CD4-positive, alpha-beta T cell treated with Interleukin-21 for 1 hour (primary cell): ENCODE measurements at regions not wholly inside any gene's neighbourhood (a gene's known extent, or its start where the extent isn't known, plus 50 kb on each side); places are given as distances from the start of the nearest gene placed in this dataset.

ENCODE experiments used
- DNase-seq: peaks from one replicate; pipeline ENCODE4 v3.0.0-alpha.2; 2020

DNA sequence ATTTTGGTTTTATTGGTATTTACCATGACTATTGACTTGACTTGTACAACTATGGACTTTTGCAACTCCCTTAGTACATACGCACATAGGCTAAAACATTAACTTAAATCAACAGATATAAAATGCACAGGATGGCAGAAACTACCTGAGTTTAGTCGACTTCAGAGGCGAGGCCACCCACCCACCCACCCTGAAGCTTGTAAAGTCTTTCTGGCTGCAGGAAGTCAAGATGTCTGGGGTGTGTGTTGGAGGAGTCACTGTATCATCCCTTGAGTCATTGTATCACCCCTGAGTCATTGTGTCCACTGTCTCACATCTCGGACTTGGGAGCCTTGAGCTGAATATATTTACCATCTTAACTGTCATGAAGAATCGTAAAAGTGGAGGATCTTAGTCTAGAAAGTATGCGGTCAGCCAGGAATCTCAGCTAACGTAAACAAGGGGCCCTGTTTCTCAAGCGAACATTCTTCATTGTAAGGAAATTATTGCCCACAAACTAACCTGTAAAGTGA lies 140.0 kb upstream of the ST6GAL2 start:
- DNase-seq: no peak

DNA sequence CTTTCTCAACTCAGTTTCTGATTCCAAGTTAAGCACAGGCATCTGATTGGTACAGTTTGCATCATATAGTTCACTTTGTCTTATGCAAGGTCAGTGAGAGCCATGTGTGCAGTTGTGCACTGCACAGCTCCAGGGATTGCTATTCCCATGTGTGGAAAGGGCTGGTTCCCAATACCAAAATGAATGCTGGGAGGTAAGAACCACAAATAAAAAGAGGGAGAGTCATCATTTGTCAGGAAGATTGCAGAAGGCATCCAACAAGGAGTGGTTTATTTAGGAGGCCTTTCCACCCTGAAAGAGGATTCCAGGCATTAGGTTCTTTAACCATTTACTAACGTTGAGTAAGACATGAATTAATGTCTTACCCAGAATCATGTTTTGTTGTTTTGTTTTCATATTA lies 141.2 kb upstream of the ST6GAL2 start:
- no peak for DNase-seq

DNA sequence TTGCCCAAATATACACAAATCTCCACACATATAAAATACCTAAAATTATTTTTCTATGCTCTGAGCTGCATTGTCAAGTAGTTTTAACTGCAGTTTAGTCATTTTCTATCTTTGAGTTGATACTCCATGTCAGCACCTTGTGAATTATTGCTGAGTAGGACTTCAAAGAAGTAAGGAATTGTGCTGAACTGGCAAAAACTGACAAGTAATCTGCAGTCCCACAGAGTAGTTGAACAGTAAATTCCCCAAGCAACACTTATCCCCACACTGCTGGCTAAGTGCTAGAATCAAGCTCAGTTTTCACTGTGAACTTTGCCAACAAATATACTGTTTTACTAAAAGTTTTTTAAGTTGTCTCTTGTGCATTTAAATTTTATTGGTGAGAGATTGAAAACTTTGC lies 141.8 kb upstream of the ST6GAL2 start:
- no peak for DNase-seq

DNA sequence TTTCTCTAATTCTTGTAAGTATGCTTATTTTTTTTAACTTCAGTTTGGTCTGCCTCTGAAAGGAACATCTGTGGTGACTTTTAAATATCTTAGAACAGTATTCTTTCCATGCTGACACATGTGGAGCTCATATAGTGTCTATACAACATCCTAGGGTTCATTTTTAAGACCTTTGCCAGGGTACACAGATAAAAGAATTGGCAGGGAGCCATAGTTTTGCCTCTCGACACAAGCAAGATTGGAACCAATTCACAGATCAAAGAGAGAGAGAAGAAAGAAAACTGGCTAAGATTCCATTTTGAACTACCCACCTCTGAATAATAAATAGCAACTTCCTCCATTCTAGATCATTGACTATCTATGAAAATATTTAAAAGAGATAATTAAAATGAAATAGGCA lies 142.7 kb upstream of the ST6GAL2 start:
- DNase-seq: no peak

DNA sequence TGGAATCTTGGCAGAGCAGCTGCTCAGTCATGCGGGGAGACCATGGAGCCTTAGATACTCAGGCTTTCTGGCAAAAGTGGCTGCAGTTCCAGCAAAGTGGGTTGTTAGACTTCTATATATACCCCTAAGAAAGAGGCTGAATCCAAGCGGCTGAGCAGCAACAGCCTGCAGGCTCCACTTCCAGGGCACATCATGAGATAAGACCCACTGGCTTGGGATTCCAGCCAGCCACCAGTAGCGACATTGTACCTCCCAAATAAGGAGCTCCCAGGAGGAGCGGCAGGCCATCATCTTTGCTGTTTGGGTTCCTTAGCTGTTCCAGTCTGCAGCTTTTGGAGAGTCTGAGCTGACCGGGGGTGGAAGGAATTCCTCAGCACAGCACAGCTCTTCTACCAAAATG lies 150.3 kb upstream of the ST6GAL2 start:
- no peak for DNase-seq

DNA sequence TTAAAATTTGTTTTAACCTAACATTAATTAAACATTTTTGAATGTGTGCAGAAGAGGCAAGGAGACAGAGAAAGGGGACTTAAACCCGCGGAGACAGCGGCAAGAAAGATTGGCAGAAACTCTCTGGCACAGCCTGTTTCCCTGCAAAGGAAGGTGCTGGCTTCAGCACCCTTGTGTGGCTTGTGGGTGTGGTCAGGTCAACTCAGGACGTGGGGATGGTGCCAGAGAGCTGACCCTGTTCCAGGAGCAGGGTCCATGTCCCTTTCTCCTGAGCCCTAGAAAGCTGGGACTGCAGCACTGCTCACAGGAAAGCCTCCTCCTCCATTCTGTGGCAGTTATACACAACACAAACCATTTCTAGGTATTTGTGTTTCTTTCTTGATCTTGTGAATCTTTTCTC lies 176.2 kb upstream of the ST6GAL2 start:
- DNase-seq: no peak

DNA sequence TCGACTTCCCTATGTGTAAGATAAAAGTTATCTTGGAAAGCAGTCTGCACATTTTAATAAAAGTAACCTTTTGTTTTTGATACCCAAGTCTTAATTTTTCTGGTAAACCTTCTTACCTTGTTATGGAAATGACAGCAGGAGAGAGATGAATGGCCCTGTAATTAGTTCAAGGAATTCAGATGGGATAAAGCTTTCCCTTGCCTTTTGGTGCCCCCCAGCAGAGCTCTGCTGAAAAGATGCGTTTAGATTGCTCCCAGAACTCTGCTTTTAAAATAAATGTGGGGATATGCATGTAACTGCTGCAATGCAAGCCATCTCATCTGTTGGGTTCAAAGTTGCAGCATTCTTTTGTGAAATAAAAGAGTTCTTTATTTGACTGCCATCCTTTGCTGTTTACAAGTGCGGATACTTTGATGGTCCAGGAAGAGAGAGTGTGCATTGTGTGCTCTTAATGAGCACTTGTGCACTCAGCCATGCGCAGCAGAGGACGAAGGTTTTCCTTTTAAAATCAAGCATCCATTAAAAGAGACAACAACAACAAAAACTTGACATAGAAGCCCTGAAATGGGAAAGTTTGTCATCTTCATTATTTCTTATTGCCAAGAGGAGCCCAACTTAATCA lies 176.7 kb upstream of the ST6GAL2 start:
- no peak for DNase-seq

DNA sequence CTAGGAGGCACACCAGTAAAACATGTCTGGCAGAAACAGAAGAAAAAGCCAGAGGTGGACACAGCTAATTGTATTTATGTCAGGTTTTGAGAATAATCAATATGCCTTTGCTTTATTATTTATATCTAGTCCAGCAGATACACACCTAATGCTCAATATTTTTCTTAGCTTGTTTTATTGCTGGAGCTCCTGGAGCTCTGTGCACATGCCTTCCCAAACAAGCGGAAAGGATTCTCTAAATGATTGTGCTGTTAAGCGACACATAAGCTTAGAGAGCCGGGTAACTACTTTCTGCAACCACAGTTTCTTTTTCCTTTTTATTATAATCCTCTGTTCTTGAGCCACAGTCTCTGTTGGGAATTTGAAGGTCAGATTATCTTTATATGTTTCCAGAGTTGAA lies 177.3 kb upstream of the ST6GAL2 start:
- DNase-seq: no peak

DNA sequence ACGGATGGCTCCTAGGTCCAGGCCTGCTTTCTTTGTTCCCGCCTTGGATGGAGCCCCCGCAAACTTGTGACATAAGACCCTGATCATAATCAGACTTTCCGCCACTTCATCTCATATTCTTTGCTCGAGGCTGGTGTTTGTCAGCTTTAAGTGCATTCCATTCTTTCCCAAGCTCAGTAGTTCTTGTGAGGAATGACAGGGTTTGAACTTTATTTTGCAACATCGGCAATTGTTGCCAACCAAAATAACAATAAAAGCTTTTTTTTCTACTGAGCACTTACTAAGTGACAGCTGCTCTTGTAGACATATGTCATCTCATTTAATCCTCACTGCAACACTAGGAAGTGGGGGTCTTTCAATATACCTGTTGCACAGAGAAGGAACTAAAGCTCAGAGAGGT lies 178.8 kb upstream of the ST6GAL2 start:
- no peak for DNase-seq

DNA sequence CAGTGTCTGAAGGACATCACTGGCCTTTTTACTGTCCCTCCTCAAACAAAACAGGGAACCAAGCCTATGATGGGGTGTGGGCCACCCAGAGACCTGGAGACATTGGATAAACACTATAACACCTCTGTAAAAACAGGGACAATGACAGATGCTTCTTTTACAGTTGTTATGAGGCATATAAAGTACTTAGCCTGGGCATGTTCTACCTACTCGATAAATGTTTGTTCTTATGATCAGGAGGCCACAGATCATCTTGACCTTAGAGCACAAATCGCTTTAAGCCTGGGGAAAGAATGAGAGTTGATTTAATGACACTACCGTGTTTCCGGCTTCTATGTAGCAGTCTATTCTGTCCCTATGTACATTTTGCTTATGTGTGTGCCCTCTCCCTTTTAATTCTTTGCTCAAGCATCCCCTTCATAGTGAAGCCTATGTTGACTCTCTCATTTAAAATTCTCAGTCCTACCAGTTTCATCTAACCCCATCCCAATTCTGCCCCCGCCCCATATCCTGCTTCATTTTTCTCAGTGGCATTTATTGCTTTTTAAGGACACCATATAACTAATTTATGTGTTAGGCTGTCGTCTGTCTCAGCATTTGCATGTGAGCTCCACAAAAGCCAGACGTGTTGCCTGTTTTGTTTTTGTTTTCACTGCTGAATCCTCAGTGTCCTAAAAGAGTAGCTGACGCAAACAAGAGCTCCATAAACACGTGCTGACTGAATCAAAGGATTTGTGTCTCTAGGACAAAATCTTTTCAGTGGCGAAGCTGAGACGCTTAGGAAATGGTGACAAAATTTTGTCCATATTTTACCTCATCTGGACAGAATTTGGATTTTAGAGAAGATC lies 182.3 kb upstream of the ST6GAL2 start:
- DNase-seq: no peak

DNA sequence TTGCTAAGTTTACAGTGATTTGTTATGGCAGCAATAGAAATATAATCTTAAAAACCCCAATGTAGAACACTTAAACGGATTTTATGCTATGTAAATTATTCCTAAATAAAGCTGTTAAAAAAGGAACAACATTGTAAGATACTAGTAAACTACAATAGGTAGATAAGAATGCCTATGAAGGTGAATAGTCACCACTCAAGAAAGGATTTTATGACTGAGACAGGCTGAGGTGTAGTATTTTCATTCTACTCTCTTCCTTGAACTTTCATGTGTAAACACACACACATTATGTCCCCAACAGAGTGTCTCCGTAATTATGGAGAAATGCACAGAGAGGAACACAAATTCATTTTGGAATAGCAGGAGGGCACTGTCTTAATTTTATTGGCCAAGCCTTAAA lies 183.9 kb upstream of the ST6GAL2 start:
- no peak for DNase-seq

DNA sequence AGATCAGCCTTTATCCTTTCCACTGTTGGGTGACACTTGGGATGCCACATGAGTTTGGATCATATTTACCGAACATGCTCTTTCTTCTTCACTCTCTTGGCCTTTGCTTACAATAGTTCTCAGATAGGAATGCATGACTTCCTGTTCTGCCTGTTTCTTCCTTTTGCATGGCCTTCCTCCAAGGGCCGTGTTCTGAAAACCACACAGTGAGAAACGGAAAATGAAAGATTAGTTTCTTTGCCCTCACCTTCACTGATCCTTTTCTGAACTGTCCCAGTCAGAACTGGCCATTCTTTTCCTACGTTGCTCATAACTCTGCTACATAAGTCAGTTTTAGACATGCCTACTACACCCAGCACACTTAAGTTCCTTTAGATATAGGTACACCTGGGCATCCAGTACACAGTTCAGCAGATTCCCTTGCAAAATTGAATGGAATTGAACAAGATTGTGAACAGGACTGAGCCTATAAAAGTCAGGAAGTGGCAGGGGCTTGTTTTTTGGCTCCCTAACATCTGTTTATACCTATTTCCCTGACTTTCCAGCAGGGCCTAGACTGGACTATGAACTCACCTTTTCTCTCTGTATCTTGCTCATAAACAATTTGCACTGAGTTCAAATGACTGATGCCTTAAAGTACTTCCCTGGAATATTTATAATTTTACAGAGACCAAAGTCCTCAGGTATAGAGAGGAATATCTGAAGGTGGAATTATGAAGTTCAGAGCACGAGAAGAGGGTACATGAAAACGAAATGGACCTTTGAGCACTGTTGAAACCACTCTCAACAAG lies 186.4 kb upstream of the ST6GAL2 start:
- DNase-seq: no peak

DNA sequence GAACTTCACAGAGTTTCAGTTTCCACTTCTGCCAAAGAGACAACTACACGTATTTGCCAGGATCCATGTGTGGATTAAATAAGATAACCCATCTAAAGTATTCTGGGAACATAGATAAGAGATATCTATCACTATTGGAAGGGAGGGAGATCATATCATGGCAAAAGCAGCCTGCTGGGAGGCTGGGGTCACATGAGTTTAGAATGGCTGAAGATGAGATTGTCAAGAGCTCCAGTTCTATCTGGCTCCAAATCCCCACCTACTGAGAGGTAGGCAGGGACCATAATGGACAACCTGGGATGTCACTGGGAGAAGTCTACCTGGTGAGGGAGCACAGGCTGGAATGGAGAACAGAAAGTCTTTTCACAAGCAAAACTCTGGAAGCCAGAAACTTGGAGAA lies 192.6 kb upstream of the ST6GAL2 start:
- DNase-seq: no peak

DNA sequence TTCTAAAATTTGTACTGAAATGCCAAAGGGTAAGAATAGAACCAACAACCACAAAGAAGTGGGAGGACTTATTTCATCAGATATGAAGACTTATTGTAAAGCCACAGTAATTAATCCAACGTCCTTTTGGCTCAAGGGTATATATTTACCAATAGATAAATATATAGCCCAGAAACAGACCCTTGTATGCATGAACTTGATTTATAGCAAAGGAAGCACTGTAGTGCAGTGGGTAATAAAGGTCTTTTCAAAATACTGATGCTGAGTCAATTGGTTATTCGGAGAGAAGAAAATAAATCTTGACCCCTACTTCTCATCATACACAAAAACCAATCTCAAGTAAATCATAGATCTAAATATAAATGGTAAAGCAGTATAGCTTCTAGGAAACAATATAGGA lies 200.5 kb upstream of the ST6GAL2 start:
- no peak for DNase-seq

DNA sequence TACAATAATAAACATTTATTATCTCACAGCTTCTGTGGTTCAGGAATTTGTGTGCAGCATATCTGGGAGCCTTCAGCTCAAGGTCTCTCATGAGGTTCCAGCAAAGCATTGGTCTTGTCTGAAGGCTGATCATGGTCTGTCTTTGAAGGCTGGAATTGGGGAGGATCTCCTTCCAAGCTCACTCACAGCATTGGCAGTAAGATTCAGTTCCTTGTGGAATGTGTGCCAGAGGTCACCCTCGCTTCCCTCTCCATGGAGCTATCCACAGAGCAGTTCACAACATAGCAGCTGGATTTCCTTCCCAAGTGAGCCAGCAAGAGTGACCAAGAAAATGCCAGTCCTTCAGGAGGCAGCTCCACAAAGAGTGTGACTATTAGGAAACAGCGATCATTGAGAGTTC lies 202.2 kb upstream of the ST6GAL2 start:
- DNase-seq: no peak

DNA sequence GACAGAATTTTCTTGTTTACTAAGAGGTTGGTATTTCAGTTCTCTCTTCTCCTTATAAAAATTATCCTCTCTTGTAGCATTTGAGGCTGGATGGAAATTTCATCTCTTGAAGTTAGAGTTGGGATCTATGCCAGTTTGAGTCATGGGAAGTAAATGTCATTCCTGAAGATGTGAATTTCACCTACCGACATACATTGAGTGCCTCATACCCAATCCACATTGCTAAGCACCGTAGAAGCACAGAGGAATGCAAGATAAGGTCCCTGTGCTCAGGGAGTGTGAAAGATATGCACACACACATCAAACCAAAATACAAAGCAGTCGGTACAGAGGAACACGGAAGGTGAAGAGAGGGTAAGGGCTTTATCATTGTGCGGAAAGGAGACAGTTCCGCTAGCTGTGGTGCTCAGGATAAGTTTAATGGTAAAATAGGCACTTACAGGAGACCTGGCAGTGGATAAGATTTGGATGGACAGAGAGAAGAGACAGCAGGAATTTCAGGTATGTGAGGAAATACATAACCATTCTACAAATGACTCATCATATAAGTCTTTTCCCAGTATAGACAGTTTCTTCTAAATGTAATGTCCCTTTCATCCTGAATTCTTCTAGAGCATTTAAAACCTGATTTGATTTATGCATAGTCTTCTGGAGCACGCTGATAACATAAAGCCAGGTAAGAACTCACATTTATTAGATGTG lies 205.3 kb upstream of the ST6GAL2 start:
- DNase-seq: no peak

DNA sequence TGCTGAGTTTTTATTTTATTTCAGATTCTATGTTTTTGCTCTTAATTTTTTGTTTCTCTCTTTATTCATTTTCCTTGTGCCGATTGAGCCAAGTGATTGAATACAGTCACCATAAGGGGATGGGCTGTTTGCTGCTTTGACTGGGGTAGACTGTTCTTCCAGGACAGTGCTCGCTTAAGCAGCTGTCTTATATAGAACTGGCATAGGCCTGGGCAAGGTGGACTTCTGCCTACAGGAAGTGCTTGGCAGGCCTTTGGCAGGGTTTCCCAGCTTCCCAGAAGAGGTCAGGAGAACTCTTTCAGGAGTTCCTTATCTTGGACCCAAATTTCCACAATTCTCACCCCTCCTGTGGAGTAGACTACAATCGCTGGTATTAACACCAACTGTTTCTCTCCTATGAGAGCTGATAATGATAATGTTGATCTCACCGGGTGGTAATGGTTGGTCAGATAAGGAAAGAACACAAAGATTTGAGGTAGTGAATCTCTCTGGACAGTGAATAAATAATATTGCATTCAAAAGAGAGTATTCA lies 207.5 kb upstream of the ST6GAL2 start:
- no peak for DNase-seq

DNA sequence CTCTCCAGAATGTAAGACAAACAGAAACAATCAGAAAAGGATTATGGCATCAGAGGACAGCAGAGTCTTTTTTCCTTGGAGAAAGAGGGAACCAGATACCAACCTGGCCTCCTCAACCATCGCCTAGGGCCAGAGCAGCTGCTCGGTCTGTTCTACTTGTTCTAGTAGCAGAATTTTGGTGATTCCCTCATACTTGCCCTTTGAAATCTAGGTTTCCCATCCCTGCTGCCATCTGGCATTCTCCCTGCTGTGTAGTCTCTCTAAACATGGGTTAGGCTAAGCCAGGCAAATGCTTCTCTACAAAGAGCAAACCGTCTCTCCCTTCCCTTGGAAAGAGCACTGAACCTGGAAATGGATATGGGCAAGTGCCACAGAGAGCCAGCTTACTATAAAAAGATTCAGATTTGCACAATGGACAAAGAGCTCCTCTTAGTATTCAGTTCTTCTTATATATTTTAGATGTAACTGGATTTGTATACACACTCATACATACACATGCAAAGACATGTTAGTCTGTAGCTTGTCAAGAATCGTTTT lies 208.6 kb upstream of the ST6GAL2 start:
- DNase-seq: no peak

DNA sequence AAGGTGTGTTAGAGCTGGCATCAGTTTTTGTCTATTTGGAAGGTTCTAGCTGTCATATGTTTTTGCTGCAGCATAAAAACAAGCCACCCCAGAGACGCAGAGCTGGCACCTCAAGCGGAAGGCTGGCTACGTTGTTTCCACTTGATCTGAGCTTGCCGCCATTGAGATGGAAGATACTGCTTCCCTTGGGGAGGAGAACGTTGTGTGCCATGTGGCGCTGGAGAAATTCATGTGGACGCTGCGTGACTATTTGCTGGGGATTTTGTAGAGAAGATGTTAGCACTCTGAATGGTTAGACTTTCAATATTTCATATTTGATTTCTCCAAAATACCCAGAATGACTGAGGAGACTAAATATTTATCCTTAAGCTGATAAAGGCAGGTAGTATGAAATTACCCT lies 216.2 kb upstream of the ST6GAL2 start:
- DNase-seq: no peak

DNA sequence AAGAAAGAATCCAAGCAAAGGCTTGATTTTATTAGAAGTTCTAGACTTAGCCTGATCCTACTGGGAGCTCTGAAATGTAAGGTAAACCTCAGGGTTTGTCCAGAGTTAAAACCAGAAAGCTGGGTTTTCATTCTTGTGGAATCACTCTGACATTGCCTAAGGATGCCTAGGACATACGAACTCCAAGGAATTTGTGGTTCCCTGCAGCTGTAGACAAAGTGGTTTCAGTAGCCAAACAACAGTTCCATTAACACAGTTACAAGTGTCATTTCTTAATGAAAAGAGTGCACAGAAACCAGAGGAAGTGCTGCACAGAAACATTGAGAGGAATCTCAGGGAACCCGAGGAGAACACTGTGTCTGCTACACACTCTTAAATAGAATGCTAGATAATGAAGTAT lies 221.4 kb upstream of the ST6GAL2 start:
- DNase-seq: no peak

DNA sequence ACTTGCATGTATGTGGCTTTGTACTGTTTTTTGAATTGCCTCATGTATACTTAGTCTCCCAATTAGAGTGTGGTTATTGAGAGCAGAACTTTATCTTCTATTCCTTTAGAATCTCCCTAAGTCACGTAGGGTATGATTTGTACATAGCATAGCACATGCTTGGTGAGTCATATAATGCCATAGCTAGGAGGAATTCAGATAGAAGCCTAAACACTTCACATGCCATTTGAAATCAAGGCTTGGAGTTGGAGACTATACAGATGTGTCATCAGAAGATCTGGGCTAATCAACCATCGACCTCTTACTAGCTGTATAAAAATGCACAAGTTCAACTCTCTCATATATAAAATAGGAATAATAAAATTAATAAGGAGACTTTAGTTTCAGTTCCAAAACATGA lies 222.6 kb upstream of the ST6GAL2 start:
- no peak for DNase-seq

DNA sequence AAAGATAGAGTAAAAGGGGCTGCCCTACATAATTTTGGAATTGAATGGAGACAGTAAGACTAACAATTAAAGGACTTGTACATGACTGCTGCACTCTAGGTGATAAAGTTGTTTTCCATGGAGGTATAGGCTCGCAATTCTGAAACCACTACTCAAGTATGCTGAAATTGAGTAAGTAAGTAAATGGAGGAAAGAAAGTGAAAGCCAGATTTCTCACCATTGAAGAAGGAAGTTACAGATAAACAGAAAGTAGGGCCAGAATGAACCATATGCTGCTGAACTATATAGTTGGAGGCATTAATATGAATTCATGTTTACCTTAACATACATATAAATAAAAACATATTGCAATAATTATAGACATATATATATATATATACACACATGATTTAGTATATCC lies 225.7 kb upstream of the ST6GAL2 start:
- no peak for DNase-seq

DNA sequence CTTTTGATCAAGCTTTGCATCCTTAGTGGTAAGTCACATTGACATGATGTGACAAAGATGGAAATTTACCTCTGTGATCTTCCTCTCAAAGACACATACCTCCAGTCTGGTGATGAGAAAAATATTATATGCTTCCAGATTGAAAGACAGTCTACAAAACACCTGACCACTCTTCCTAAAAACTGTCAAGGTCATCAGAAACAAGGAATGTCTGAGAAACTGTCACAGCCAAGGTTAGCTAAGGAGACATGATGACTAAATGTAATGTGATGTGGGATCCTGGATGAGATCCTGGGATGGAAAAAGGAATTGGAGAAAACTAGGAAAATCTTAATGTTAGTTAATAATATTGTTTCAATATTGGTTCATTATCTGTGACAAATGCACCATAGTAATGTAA lies 226.6 kb upstream of the ST6GAL2 start:
- DNase-seq: no peak
